Upper lobe of right lung (tissue), 1 donor: ENCODE measurements at regions not wholly inside any gene's neighbourhood (a gene's known extent, or its start where the extent isn't known, plus 50 kb on each side); places are given as distances from the start of the nearest gene placed in this dataset.

Source experiments
- ATAC-seq: fragments of 200-7000 bp; cut with Tn5 transposase; one replicate; pipeline ENCODE4 v1.9.1; 2020; ENCODE audit warnings: mild to moderate bottlenecking, moderate library complexity
- DNase-seq: peaks from one replicate; pipeline ENCODE4 v3.0.0-alpha.2; 2020
- H3K27ac ChIP-seq: fragments of 200-600 bp; one replicate; pipeline ENCODE4 v1.8.0; 2022
- H3K27me3 ChIP-seq: fragments of 200-600 bp; one replicate; pipeline ENCODE4 v1.8.0; 2022; ENCODE audit warnings: mild to moderate bottlenecking
- H3K36me3 ChIP-seq: fragments of 200-600 bp; one replicate; pipeline ENCODE4 v1.8.0; 2022
- H3K4me1 ChIP-seq: fragments of 200-600 bp; one replicate; pipeline ENCODE4 v1.8.0; 2022
- H3K4me3 ChIP-seq: fragments of 200-600 bp; one replicate; pipeline ENCODE4 v1.8.0; 2022; ENCODE audit warnings: mild to moderate bottlenecking
- H3K9me3 ChIP-seq: fragments of 200-600 bp; one replicate; pipeline ENCODE4 v1.8.0; 2022
- intact Hi-C: fragments of 100-400 bp; cut with DNase I; formaldehyde crosslinking; loops from one replicate; pipeline ENCODE4 v1.11.0; 2022
- TF ChIP-seq, protein P1 (sequence below): fragments of 200-600 bp; IDR thresholded peaks from one replicate; pipeline ENCODE4 v1.8.0; 2022; ENCODE audit warnings: antibody characterized with exemption
- donor health status: DM: no; HTN: yes; CAD: no; lungs with severe emphysema.

DNA sequence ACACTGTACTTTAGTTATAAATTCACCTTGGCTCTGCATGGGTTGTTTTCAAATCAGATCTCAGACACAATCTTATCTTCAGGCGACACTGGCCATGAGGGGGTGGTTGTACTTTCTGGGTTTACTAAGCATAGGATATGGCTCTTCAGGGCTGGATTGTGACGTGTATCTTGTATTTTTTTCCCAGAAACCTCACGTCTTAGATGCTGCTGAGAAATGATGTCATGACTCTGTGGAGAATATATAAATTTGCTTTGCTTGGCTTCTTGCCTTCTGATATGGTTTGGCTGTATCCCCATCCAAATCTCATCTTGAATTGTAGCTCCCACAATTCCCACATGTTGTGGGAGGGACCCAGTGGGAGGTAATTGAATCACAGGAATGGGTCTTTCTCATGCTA, 82.8 kb upstream of the VSTM5 start:
- Histone ChIP-seq H3K4me3 (no peak overlapping the region), H3K27ac (no peak overlapping the region), H3K27me3 (no peaks in the 10 kb centered on the region), H3K36me3 (no peaks in the 10 kb centered on the region), H3K9me3 (no peaks in the 10 kb centered on the region), H3K4me1 (no peaks in the 10 kb centered on the region)
- DNase-seq (no peak), ATAC-seq (no peak)
- TF ChIP-seq, protein P1, sequence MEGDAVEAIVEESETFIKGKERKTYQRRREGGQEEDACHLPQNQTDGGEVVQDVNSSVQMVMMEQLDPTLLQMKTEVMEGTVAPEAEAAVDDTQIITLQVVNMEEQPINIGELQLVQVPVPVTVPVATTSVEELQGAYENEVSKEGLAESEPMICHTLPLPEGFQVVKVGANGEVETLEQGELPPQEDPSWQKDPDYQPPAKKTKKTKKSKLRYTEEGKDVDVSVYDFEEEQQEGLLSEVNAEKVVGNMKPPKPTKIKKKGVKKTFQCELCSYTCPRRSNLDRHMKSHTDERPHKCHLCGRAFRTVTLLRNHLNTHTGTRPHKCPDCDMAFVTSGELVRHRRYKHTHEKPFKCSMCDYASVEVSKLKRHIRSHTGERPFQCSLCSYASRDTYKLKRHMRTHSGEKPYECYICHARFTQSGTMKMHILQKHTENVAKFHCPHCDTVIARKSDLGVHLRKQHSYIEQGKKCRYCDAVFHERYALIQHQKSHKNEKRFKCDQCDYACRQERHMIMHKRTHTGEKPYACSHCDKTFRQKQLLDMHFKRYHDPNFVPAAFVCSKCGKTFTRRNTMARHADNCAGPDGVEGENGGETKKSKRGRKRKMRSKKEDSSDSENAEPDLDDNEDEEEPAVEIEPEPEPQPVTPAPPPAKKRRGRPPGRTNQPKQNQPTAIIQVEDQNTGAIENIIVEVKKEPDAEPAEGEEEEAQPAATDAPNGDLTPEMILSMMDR, result no peak
- intact Hi-C loops, result no loop called here

DNA sequence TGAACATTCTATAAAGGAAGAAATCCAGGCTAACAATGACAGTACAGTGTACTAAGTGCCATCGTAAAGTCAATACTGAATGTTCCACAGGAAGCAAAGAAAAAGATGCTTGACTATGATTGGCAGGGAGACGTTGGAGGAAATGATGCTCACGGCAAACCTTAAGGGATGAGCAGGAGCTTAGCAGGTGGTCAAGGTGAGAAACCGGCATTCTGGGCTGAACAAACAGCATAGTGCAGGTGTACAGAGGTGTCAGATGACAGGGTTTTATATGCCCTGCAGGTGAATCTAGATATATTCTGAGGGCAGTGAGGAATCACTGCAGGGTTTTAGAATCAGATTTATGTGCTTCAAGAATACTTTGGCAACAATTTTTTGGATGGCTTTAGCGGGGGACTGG, 85.3 kb upstream of the HEPHL1 start:
- TF ChIP-seq, protein P1, result no peak
- Histone ChIP-seq H3K27ac (no peak overlapping the region), H3K4me1 (no peaks in the 10 kb centered on the region), H3K9me3 (no peaks in the 10 kb centered on the region), H3K27me3 (no peaks in the 10 kb centered on the region), H3K36me3 (no peaks in the 10 kb centered on the region), H3K4me3 (no peak overlapping the region)
- DNase-seq (no peak), ATAC-seq (no peak)
- intact Hi-C loops, result no loop called here

DNA sequence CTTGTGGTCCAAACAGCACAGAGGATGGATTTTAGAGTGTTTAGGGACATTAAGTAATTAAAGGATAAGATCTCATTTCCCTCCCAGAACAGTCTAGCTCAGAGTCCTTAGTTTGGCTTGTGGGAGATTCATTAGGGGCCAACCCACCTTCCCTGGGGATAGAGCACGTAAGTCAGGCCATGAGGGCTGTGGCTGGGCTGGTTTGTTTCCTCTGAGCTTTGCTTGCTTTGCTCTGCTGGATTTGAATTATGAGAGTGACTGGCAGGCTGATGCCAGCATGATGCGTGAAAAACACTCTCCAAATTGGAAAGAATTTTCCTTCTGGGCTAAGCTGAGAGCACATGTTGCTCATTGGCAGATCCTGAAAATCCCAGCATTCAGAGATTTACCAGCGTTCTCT, 84.7 kb upstream of the HEPHL1 start:
- DNase-seq (no peak), ATAC-seq (no peak)
- Histone ChIP-seq H3K9me3 (no peaks in the 10 kb centered on the region), H3K4me3 (no peak overlapping the region), H3K27me3 (no peaks in the 10 kb centered on the region), H3K27ac (no peak overlapping the region), H3K4me1 (no peaks in the 10 kb centered on the region), H3K36me3 (no peaks in the 10 kb centered on the region)
- TF ChIP-seq, protein P1, result no peak
- intact Hi-C loops, result no loop called here

DNA sequence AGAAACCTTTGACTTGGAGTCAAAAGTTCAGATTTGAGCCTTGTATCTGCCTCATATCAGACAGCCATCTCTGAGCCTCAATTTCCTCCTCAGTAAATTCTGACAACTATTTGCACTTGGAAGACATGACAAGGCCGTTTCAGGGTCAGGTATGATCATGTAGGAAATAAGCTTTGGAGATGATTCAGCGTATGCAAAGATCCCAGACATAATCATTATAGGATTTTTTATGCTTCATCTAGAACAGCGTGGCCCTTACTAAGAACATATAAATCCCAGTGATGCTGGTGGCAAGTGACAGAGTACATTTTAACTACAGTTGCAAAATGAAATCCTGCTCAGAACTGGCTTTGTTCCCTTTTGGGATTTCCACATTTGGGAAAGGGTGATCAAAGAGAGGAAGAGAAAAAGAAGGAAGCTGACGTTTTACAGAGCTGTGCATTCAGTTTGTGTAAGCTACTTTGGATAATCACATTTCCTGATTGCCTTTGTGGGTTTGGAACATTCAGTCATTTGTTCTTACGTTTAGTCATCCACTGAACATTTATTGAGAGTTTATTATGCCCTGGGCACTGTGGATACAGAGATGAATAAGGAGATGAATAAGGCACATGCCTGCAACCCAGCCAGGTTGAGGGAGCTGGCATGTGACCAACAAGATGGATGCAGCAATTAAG, 81.9 kb upstream of the HEPHL1 start:
- DNase-seq, result no peak
- H3K27ac ChIP-seq, result no peak overlapping the region
- H3K4me3 ChIP-seq, result no peak overlapping the region
- no peaks in the 10 kb centered on the region for H3K4me1 ChIP-seq
- no peaks in the 10 kb centered on the region for H3K27me3 ChIP-seq
- no peak for ATAC-seq
- H3K9me3 ChIP-seq, result no peaks in the 10 kb centered on the region
- TF ChIP-seq, protein P1, result no peak
- no peaks in the 10 kb centered on the region for H3K36me3 ChIP-seq
- intact Hi-C loops, result no loop called here

DNA sequence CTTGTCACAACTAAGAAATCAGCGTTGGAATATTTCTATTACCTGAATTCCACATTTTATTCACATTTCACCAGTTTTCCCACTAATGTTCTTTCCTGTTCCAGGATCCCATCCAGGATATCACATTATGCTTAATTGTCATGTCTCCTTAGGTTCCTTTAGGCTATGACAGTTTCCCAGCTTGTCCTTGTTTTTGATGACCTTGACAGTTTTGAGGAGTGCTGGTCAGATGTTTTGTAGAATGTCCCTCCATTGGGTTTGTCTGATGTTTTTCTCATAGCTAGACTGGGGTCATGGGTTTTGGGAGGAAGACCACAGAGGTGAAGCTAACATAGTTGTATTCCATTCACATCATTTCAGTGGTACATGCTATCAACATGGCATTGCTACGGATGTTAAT, 80.8 kb upstream of the HEPHL1 start:
- H3K27ac ChIP-seq, result no peak overlapping the region
- H3K36me3 ChIP-seq, result no peaks in the 10 kb centered on the region
- no peaks in the 10 kb centered on the region for H3K27me3 ChIP-seq
- no peak overlapping the region for H3K4me3 ChIP-seq
- no peaks in the 10 kb centered on the region for H3K9me3 ChIP-seq
- no peak for ATAC-seq
- intact Hi-C loops, result no loop called here
- DNase-seq, result no peak
- no peaks in the 10 kb centered on the region for H3K4me1 ChIP-seq
- TF ChIP-seq, protein P1, result no peak

DNA sequence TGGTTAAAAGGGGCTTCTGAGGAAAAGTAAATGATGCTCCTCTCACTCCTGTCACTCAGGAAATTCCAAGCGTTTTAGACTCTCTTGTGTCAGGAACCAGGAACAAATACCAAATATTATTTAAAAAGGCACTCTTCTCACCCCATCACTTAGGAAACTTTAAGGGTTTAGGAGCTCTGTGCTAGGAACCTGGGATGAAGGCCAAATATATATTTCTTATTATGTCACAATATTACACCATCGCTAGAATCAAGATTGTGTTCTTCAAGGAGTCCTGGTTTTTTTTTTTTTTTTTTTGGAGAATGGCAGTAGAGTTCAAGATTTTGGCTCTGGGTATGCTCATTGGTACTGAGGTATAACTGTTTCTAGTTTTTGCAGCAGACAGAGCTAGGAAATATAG, 79.0 kb upstream of the HEPHL1 start:
- Histone ChIP-seq H3K27me3 (no peaks in the 10 kb centered on the region), H3K4me1 (no peaks in the 10 kb centered on the region), H3K9me3 (no peaks in the 10 kb centered on the region), H3K4me3 (no peak overlapping the region), H3K36me3 (no peaks in the 10 kb centered on the region), H3K27ac (no peak overlapping the region)
- intact Hi-C loops, result no loop called here
- TF ChIP-seq, protein P1, result no peak
- DNase-seq (no peak), ATAC-seq (no peak)
